HG02885 (cell line): ENCODE measurements at regions not wholly inside any gene's neighbourhood (a gene's known extent, or its start where the extent isn't known, plus 50 kb on each side); places are given as distances from the start of the nearest gene placed in this dataset.
"Not testable (repeated sequence)": the region's sequence is repeated elsewhere in the genome, so short reads cannot be mapped to it uniquely, and the experiment has no call there.

Experiments used
- ATAC-seq: cut with Tn5 transposase; IDR thresholded peaks from one replicate; pipeline ENCODE4 v1.9.1; 2021; ENCODE audit warnings: mild to moderate bottlenecking; ENCODE audit not compliant: unreplicated experiment, poor library complexity

- no peak for ATAC-seq
Measured at GRCh38 chr16:75836347-75837010, 110.2 kb upstream of the CPHXL start.

DNA sequence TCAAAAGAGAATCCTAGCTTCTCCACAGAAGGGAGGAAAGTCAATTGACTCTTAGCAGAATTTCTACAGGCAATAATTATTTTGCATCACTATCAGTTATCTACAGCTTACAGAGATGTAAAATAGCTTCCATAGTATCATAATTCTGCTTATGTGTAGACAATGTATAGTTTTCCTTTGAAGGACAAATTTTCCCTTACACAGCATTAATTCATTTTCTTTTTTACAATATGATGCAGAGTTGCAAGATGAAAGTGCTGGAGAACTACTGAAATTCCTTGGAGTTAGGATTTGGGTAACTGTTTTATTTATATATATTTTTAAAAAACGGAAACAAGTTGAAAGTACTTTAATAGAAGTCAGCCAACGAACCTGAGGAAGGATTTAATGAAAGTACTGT is 111.0 kb upstream of the CPHXL start:
- no peak for ATAC-seq

- ATAC-seq, result no peak
Measured at GRCh38 chr16:75837681-75838080, 111.4 kb upstream of the CPHXL start.

DNA sequence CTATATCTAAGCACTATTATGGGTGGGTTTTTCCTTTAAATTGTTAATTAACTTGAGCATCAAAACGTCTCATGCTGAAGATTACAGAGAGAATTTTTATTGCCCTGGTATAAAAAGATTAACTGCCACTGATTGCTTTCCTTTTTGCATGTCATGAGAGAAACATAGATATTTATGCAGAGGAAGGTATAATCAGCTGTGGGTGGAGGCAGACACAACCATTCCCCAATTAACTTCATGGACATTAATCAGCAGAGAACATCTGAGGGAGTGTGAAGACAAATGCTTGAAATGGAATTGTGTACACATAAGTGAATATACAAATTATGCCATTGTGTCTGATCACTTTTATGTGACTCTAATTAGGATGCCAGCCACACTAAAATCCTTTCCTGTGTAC is 115.2 kb upstream of the CPHXL start:
- ATAC-seq, result no peak

DNA sequence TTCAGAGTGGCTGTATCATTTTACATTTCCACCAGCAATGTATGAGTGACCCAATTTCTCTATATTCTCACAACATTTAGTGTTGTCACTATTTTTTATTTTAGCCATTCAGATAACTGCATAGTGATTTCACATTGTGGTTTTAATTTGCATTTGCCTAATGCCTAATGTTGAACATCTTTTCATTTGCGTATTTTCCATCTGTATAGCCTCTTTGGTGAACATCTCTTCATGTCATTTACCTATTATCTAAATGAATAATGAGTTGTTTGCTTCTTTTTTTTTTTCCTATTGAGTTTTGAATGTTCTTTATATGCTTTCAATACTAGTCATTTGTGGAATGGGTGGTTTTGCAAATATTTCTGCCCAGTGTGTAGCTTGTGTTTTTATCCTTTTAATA is 120.9 kb upstream of the CPHXL start:
- no peak for ATAC-seq

DNA sequence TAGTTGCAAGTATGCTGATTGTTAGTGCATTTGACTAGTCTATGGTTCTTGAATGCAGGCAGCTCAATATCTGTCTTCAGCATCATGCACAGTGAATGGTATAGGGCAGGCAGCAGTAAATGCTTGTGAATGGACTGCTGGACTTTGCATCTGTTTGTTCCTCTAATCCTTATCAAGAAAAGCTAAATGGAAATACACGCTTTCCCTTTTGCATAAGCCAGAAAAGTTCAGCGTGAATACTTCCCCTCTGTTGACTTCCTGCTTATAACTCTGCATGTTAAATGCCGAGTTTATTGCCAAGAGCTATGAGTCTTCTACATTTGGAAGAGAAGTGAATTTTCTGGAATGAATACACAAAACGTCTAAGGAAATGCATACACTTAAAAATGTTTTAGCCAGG is 127.9 kb upstream of the CPHXL start:
- no peak for ATAC-seq

GRCh38 chr16:75860326-75861053 is 134.2 kb upstream of the CPHXL start:
- no peak for ATAC-seq

- ATAC-seq, result no peak
Measured at GRCh38 chr16:75861311-75862097, 135.2 kb upstream of the CPHXL start.

GRCh38 chr16:75862098-75862386 is 135.8 kb upstream of the CPHXL start:
- no peak for ATAC-seq

DNA sequence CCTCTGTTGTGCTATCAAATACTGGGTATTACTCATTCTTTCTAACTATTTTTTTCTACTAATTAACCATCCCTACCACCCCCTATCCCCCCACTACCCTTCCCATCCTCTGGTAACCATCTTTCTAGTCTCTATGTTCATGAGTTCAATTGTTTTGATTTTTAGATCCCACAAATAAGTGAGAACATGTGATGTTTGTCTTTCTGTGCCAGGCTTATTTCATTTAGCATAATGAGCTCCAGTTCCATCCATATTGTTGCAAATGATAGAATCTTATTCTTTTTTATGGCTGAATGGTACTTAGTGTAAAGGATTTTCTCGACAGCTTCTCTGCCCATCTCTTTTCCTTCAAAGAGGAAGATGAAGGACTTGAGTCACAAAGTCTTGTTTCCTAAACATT is 138.0 kb upstream of the CPHXL start:
- ATAC-seq, result no peak

GRCh38 chr16:75865736-75866135 is 139.4 kb upstream of the CPHXL start:
- ATAC-seq, result no peak

GRCh38 chr16:75868636-75869632 is 142.6 kb upstream of the CPHXL start:
- ATAC-seq, result no peak

DNA sequence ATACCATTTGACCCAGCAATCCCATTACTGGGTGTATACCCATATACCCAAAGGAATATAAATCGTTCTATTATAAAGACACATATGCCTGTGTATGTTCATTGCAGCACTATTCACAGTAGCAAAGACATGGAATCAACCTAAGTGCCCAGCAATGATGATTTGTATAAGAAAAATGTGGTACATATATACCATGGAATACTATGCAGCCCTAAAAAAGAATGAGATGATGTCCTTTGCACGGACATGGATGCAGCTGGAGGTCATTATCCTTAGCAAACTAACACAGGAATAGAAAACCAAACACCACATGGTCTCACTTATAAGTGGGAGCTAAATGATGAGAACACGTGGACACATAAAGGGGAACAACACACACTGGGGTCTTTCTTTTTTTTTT is 155.0 kb upstream of the CPHXL start:
- ATAC-seq, result not testable (repeated sequence)

DNA sequence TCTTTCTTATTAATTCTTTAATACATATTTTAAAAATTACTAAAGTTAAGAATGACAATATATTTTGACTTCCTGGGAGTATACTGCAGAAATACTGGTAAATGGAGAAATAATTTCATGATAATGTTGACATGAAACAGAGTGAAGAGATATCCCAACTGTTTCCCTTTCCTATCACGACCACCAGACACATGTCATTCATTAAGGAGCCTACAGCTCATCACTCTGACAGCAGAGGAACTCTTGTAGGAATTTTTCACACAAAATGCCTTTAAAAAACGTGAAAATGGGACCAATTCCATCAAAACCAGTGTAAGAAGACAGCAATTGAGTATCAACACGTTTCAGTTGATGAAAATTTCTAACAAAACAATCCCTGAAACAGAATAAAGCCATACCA is 172.9 kb upstream of the CPHXL start:
- ATAC-seq, result no peak

GRCh38 chr16:75908331-75909117 is 182.2 kb upstream of the CPHXL start:
- no peak for ATAC-seq

DNA sequence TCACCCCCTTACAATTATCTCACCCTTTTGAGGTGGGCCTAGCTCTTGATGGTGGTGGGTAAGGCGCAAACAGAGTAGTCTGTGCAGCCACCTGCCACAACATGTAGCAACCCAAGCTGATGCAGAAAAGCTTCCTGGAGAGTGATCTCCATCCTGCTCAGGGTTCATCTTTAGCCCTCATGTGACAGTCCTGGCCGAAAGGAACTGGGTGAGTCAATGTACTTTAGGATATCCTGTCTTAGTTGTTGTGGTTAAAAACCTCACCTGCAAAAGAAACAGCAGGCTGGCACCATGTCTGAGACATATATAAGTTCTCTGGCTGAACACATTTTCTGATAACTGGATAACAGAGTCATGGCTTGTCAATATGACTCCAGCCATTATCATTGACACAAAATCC is 183.5 kb upstream of the CPHXL start:
- no peak for ATAC-seq

DNA sequence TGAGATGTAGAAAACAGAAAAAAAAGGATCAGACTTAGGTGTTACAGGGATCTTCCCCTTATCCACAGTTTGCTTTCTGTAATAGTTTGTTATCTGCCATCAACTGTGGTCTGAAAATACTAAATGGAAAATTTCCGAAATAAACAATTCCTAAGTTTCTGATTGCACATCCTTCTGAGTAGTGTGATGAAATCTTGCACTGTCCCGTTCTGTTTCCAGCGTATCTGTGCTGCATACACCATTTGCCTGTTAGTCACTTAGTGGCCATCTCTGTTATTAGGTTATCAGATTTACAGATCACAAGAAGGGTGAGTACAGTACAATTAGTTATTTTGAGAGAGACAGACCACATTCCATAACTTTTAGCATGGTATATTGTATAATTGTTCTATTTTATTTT is 185.6 kb upstream of the CPHXL start:
- ATAC-seq, result no peak

DNA sequence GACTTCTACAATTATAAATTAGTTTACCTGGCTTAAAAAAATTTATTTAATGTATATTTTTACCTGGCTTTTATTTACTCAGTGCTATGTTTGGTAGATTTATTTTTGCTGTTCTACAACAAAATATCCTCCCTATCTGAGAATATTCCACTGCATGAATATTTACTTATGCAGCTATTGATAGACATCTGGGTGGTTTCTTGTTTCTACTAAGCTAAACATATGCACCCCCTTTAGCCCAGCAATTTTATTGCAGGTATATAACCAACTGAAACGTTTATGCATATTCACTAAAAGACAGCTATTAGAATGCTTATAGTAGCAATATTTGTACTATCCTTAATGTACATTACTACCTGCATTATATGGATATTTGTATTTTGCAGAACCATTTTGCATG is 187.7 kb upstream of the CPHXL start:
- ATAC-seq, result no peak

GRCh38 chr16:75916451-75916850 is 190.2 kb upstream of the CPHXL start:
- ATAC-seq, result no peak

GRCh38 chr16:75918109-75918508 is 191.8 kb upstream of the CPHXL start:
- no peak for ATAC-seq
